ENCODE measurements at regions not wholly inside any gene's neighbourhood (a gene's known extent, or its start where the extent isn't known, plus 50 kb on each side); places are given as distances from the start of the nearest gene placed in this dataset.

GRCh38 chr15:26001201-26001600 is 138.1 kb upstream of the ATP10A start:
- TF ChIP-seq CTCF (IDR thresholded peaks at IDR 0.05; ENCODE audit: poor library complexity) (no peak), EZH2phosphoT487 (IDR thresholded peaks at IDR 0.05; ENCODE audit: low read depth, severe bottlenecking, unreplicated experiment) (no peak)

All from hepatocyte (in vitro differentiated cells).